ENCODE measurements at regions not wholly inside any gene's neighbourhood (a gene's known extent, or its start where the extent isn't known, plus 50 kb on each side); places are given as distances from the start of the nearest gene placed in this dataset.
"Not testable (repeated sequence)": the region's sequence is repeated elsewhere in the genome, so short reads cannot be mapped to it uniquely, and the experiment has no call there.

DNA sequence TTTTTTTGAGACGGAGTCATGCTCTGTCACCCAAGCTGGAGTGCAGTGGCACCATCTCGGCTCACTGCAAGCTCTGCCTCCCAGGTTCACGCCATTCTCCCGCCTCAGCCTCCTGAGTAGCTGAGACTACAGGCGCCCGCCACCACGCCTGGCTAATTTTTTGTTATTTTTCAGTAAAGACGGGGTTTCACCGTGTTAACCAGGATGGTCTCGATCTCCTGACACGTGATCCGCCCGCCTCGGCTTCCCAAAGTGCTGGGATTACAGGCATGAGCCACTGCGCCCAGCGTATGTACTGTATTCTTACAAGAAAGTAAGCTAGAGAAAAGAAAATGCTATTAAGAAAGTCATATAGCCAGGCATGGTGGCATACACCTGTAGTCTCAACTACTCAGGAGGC lies 84.8 kb upstream of the CMC1 start:
- not testable (repeated sequence) for DNase-seq (ENCODE audit: low spot score in 2 of 2); H3K27me3 Mint-ChIP-seq; H3K9me3 Mint-ChIP-seq; H3K27ac Mint-ChIP-seq; H3K36me3 Mint-ChIP-seq; H3K4me1 Mint-ChIP-seq; H3K4me3 Mint-ChIP-seq; ATAC-seq (ENCODE audit: low read depth)

DNA sequence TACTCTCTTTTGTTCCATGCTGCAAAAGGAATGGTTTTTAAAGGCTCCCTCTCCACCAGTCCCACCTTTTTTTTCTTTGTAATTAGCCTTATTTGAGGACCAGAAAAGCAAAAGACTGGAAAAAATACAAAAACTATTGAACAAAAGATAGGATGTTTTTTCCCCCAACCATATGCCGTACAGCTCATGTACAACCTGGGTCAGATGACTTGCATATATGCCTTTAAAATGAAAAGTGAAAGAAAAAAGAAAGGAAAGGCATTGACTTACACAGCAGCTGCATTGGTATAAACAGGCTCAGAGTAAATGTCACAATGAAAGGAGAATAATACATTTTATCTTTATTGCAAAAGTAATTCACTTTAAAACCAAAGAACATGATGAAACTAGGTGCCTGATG lies 69.5 kb upstream of the CMC1 start:
- H3K36me3 Mint-ChIP-seq, result no peaks in the 10 kb centered on the region
- peaks cover 3% of the 10 kb centered on the region for H3K27me3 Mint-ChIP-seq
- no peaks in the 10 kb centered on the region for H3K9me3 Mint-ChIP-seq
- no peak for DNase-seq (ENCODE audit: low spot score in 2 of 2)
- H3K4me3 Mint-ChIP-seq, result no peak overlapping the region
- H3K4me1 Mint-ChIP-seq, result no peaks in the 10 kb centered on the region
- H3K27ac Mint-ChIP-seq, result no peak overlapping the region
- no peak for ATAC-seq (ENCODE audit: low read depth)

DNA sequence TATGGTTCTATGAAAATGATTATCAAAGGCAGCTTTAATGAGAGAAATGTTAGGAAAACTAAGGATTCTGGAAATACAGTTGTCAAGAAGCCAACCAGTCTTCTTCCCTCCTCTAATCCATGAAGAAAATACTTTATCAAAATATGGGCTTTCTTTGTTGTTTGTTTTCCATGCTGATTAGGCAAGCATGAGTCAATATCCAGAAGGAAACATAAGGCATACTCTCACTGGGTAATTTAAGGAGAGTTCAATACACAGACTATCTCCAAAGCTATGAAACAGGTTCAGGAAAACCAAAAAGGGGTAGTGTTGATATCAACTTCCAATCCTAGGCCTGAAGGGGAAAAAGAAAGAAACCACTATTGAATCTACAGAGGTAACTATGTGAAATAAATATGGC lies 68.7 kb upstream of the CMC1 start:
- no peaks in the 10 kb centered on the region for H3K4me1 Mint-ChIP-seq
- DNase-seq (ENCODE audit: low spot score in 2 of 2) (no peak), ATAC-seq (ENCODE audit: low read depth) (no peak)
- no peak overlapping the region for H3K4me3 Mint-ChIP-seq
- no peak overlapping the region for H3K27ac Mint-ChIP-seq
- no peaks in the 10 kb centered on the region for H3K36me3 Mint-ChIP-seq
- H3K27me3 Mint-ChIP-seq, result peaks cover 3% of the 10 kb centered on the region
- no peaks in the 10 kb centered on the region for H3K9me3 Mint-ChIP-seq

DNA sequence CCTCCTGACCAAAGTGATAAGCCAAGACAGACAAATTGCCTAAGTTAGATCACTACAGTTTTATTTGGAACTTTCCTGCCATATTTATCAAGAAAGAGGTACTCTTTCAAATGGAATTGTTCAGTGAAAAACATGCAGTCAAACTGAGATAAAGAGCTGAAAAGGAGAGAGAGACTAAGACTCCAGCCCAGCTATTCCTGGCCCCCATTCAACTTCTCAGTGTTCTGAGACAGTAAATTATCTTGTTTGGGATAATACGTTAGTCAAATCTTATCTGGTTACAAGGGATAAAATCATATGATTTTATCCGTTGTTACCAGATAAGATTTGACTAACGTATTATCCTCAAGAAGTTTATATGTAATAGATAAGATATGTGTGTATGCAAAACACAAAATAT lies 67.6 kb upstream of the CMC1 start:
- H3K27ac Mint-ChIP-seq, result no peak overlapping the region
- DNase-seq (ENCODE audit: low spot score in 2 of 2) (no peak), ATAC-seq (ENCODE audit: low read depth) (no peak)
- H3K4me1 Mint-ChIP-seq, result no peaks in the 10 kb centered on the region
- H3K4me3 Mint-ChIP-seq, result no peak overlapping the region
- H3K36me3 Mint-ChIP-seq, result no peaks in the 10 kb centered on the region
- H3K9me3 Mint-ChIP-seq, result no peaks in the 10 kb centered on the region
- peaks cover 5% of the 10 kb centered on the region for H3K27me3 Mint-ChIP-seq

DNA sequence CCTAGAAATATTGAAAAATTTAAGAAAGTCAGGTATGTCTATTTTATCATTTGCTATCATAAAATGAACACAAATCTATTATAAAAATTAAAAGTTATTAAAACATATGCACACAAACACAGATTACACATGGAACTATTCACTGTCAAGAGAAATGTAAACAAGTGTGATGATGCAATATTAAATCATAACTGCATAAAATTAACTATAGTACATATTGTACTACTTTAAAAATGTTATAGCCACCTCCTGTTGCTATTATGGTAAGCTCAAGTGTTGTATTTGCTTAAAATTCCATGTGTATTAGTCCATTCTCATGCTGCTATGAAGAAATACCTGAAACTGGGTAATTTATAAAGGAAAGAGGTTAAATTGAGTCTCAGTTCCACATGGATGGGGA lies 54.7 kb upstream of the CMC1 start:
- ATAC-seq (ENCODE audit: low read depth), result no peak
- Mint-ChIP-seq H3K9me3 (peaks cover 2% of the 10 kb centered on the region), H3K36me3 (no peaks in the 10 kb centered on the region), H3K27me3 (peaks cover 3% of the 10 kb centered on the region), H3K4me3 (no peak overlapping the region), H3K4me1 (no peaks in the 10 kb centered on the region), H3K27ac (no peak overlapping the region)
- DNase-seq (ENCODE audit: low spot score in 2 of 2), result no peak

DNA sequence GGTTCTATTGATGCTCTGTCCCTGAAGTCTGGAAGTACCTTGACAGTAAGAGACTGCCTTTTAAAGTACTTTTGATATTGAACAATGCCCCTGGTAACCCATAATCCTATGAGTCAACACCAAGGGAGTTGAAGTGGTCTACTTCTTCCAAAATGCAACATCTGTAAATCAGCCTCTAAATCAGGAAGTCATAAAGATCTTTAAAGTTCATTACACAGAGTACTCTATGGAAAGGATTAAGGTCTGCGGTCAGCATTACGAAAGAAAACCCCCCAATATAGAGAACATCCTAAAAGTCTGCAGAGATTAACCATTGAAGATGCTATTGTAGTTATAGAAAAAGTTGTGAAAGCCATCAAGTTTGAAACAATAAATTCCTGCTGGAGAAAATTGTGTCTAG lies 52.7 kb upstream of the CMC1 start:
- no peak overlapping the region for H3K4me3 Mint-ChIP-seq
- DNase-seq (ENCODE audit: low spot score in 2 of 2), result no peak
- H3K36me3 Mint-ChIP-seq, result no peaks in the 10 kb centered on the region
- ATAC-seq (ENCODE audit: low read depth), result no peak
- no peaks in the 10 kb centered on the region for H3K27me3 Mint-ChIP-seq
- H3K9me3 Mint-ChIP-seq, result no peaks in the 10 kb centered on the region
- H3K27ac Mint-ChIP-seq, result no peak overlapping the region
- no peaks in the 10 kb centered on the region for H3K4me1 Mint-ChIP-seq

DNA sequence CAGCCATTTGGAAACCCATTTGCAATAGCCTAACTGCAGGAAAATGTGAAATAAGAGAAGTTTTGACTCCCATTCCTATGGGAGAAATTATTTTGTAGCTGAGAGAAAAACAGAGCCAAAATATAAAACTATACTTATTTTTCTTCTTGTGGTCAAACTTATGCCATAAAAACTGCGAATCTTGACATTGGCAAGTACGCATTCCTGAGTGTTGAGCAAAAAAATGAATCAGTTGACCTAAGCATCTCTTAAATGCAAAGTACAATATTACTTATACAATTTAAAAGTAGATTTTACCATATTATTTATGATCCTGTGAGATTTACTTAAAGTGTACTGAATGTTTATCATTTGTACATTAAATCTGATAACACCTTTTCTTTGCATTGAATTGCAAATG lies 50.1 kb upstream of the CMC1 start:
- Mint-ChIP-seq H3K27ac (no peak overlapping the region), H3K9me3 (no peaks in the 10 kb centered on the region), H3K4me3 (no peak overlapping the region), H3K27me3 (no peaks in the 10 kb centered on the region), H3K36me3 (no peaks in the 10 kb centered on the region), H3K4me1 (no peaks in the 10 kb centered on the region)
- DNase-seq (ENCODE audit: low spot score in 2 of 2) (no peak), ATAC-seq (ENCODE audit: low read depth) (no peak)
